ENCODE measurements at regions not wholly inside any gene's neighbourhood (a gene's known extent, or its start where the extent isn't known, plus 50 kb on each side); places are given as distances from the start of the nearest gene placed in this dataset.
"Not testable (repeated sequence)": the region's sequence is repeated elsewhere in the genome, so short reads cannot be mapped to it uniquely, and the experiment has no call there.

- H3K27ac ChIP-seq (ENCODE audit: low read length), result no peak overlapping the region
- H3K9me3 ChIP-seq (ENCODE audit: control insufficient read depth in 1 of 2, low read length in 2 of 2), result no peaks in the 10 kb centered on the region
- H3K27me3 ChIP-seq (ENCODE audit: low read depth, low read length), result no peaks in the 10 kb centered on the region
- H3K36me3 ChIP-seq (ENCODE audit: control insufficient read depth in 1 of 2, insufficient read depth in 2 of 2, low read length in 2 of 2), result no peaks in the 10 kb centered on the region
- no peak overlapping the region for H3K4me3 ChIP-seq (ENCODE audit: low read depth in 1 of 2, low read length in 2 of 2)
- no peaks in the 10 kb centered on the region for H3K4me1 ChIP-seq (ENCODE audit: control insufficient read depth in 1 of 2, insufficient read depth in 2 of 2, low read length in 2 of 2)
These were observed 1036.3 kb downstream of the TBL1XR1 start for GRCh38 chr3:176160997-176161396.

GRCh38 chr3:176159796-176160195, 1037.5 kb downstream of the TBL1XR1 start:
- Histone ChIP-seq H3K27me3 (ENCODE audit: low read depth, low read length) (no peaks in the 10 kb centered on the region), H3K4me3 (ENCODE audit: low read depth in 1 of 2, low read length in 2 of 2) (no peak overlapping the region), H3K27ac (ENCODE audit: low read length) (no peak overlapping the region), H3K4me1 (ENCODE audit: control insufficient read depth in 1 of 2, insufficient read depth in 2 of 2, low read length in 2 of 2) (no peaks in the 10 kb centered on the region), H3K9me3 (ENCODE audit: control insufficient read depth in 1 of 2, low read length in 2 of 2) (no peaks in the 10 kb centered on the region), H3K36me3 (ENCODE audit: control insufficient read depth in 1 of 2, insufficient read depth in 2 of 2, low read length in 2 of 2) (no peaks in the 10 kb centered on the region)

GRCh38 chr3:176155012-176155411, 1042.3 kb downstream of the TBL1XR1 start:
- Histone ChIP-seq H3K27ac (ENCODE audit: low read length) (no peak overlapping the region), H3K4me3 (ENCODE audit: low read depth in 1 of 2, low read length in 2 of 2) (no peak overlapping the region), H3K9me3 (ENCODE audit: control insufficient read depth in 1 of 2, low read length in 2 of 2) (no peaks in the 10 kb centered on the region), H3K27me3 (ENCODE audit: low read depth, low read length) (no peaks in the 10 kb centered on the region), H3K4me1 (ENCODE audit: control insufficient read depth in 1 of 2, insufficient read depth in 2 of 2, low read length in 2 of 2) (no peaks in the 10 kb centered on the region), H3K36me3 (ENCODE audit: control insufficient read depth in 1 of 2, insufficient read depth in 2 of 2, low read length in 2 of 2) (no peaks in the 10 kb centered on the region)

- no peak overlapping the region for H3K4me3 ChIP-seq (ENCODE audit: low read depth in 1 of 2, low read length in 2 of 2)
- no peaks in the 10 kb centered on the region for H3K4me1 ChIP-seq (ENCODE audit: control insufficient read depth in 1 of 2, insufficient read depth in 2 of 2, low read length in 2 of 2)
- H3K36me3 ChIP-seq (ENCODE audit: control insufficient read depth in 1 of 2, insufficient read depth in 2 of 2, low read length in 2 of 2), result no peaks in the 10 kb centered on the region
- no peaks in the 10 kb centered on the region for H3K27me3 ChIP-seq (ENCODE audit: low read depth, low read length)
- H3K9me3 ChIP-seq (ENCODE audit: control insufficient read depth in 1 of 2, low read length in 2 of 2), result no peaks in the 10 kb centered on the region
- H3K27ac ChIP-seq (ENCODE audit: low read length), result no peak overlapping the region
These were observed 1047.7 kb downstream of the TBL1XR1 start for GRCh38 chr3:176149567-176149966.

GRCh38 chr3:176147251-176147650, 1050.0 kb downstream of the TBL1XR1 start:
- Histone ChIP-seq H3K36me3 (ENCODE audit: control insufficient read depth in 1 of 2, insufficient read depth in 2 of 2, low read length in 2 of 2) (no peaks in the 10 kb centered on the region), H3K27me3 (ENCODE audit: low read depth, low read length) (no peaks in the 10 kb centered on the region), H3K4me1 (ENCODE audit: control insufficient read depth in 1 of 2, insufficient read depth in 2 of 2, low read length in 2 of 2) (no peaks in the 10 kb centered on the region), H3K27ac (ENCODE audit: low read length) (no peak overlapping the region), H3K4me3 (ENCODE audit: low read depth in 1 of 2, low read length in 2 of 2) (no peak overlapping the region), H3K9me3 (ENCODE audit: control insufficient read depth in 1 of 2, low read length in 2 of 2) (no peaks in the 10 kb centered on the region)

- no peak overlapping the region for H3K4me3 ChIP-seq (ENCODE audit: low read depth in 1 of 2, low read length in 2 of 2)
- H3K27me3 ChIP-seq (ENCODE audit: low read depth, low read length), result no peaks in the 10 kb centered on the region
- no peaks in the 10 kb centered on the region for H3K36me3 ChIP-seq (ENCODE audit: control insufficient read depth in 1 of 2, insufficient read depth in 2 of 2, low read length in 2 of 2)
- H3K27ac ChIP-seq (ENCODE audit: low read length), result no peak overlapping the region
- no peaks in the 10 kb centered on the region for H3K9me3 ChIP-seq (ENCODE audit: control insufficient read depth in 1 of 2, low read length in 2 of 2)
- no peaks in the 10 kb centered on the region for H3K4me1 ChIP-seq (ENCODE audit: control insufficient read depth in 1 of 2, insufficient read depth in 2 of 2, low read length in 2 of 2)
These were observed 1055.4 kb downstream of the TBL1XR1 start for GRCh38 chr3:176141837-176142236.

GRCh38 chr3:176120507-176120906, 1076.8 kb downstream of the TBL1XR1 start:
- H3K4me1 ChIP-seq (ENCODE audit: control insufficient read depth in 1 of 2, insufficient read depth in 2 of 2, low read length in 2 of 2), result no peaks in the 10 kb centered on the region
- no peaks in the 10 kb centered on the region for H3K36me3 ChIP-seq (ENCODE audit: control insufficient read depth in 1 of 2, insufficient read depth in 2 of 2, low read length in 2 of 2)
- no peaks in the 10 kb centered on the region for H3K27me3 ChIP-seq (ENCODE audit: low read depth, low read length)
- no peak overlapping the region for H3K27ac ChIP-seq (ENCODE audit: low read length)
- no peaks in the 10 kb centered on the region for H3K9me3 ChIP-seq (ENCODE audit: control insufficient read depth in 1 of 2, low read length in 2 of 2)
- H3K4me3 ChIP-seq (ENCODE audit: low read depth in 1 of 2, low read length in 2 of 2), result no peak overlapping the region

- no peaks in the 10 kb centered on the region for H3K27me3 ChIP-seq (ENCODE audit: low read depth, low read length)
- no peak overlapping the region for H3K4me3 ChIP-seq (ENCODE audit: low read depth in 1 of 2, low read length in 2 of 2)
- H3K9me3 ChIP-seq (ENCODE audit: control insufficient read depth in 1 of 2, low read length in 2 of 2), result no peaks in the 10 kb centered on the region
- no peak overlapping the region for H3K27ac ChIP-seq (ENCODE audit: low read length)
- no peaks in the 10 kb centered on the region for H3K4me1 ChIP-seq (ENCODE audit: control insufficient read depth in 1 of 2, insufficient read depth in 2 of 2, low read length in 2 of 2)
- no peaks in the 10 kb centered on the region for H3K36me3 ChIP-seq (ENCODE audit: control insufficient read depth in 1 of 2, insufficient read depth in 2 of 2, low read length in 2 of 2)
These were observed 1077.5 kb downstream of the TBL1XR1 start for GRCh38 chr3:176119826-176120225.

- H3K27me3 ChIP-seq (ENCODE audit: low read depth, low read length), result no peaks in the 10 kb centered on the region
- H3K4me3 ChIP-seq (ENCODE audit: low read depth in 1 of 2, low read length in 2 of 2), result no peak overlapping the region
- no peaks in the 10 kb centered on the region for H3K36me3 ChIP-seq (ENCODE audit: control insufficient read depth in 1 of 2, insufficient read depth in 2 of 2, low read length in 2 of 2)
- no peaks in the 10 kb centered on the region for H3K4me1 ChIP-seq (ENCODE audit: control insufficient read depth in 1 of 2, insufficient read depth in 2 of 2, low read length in 2 of 2)
- peaks cover 0 to 3% of the 10 kb centered on the region in 2 donors for H3K9me3 ChIP-seq (ENCODE audit: control insufficient read depth in 1 of 2, low read length in 2 of 2)
- no peak overlapping the region for H3K27ac ChIP-seq (ENCODE audit: low read length)
These were observed 1090.9 kb downstream of the TBL1XR1 start for GRCh38 chr3:176106380-176106779.

GRCh38 chr3:176097027-176097426, 1100.3 kb downstream of the TBL1XR1 start:
- Histone ChIP-seq H3K9me3 (ENCODE audit: control insufficient read depth in 1 of 2, low read length in 2 of 2) (no peaks in the 10 kb centered on the region), H3K4me1 (ENCODE audit: control insufficient read depth in 1 of 2, insufficient read depth in 2 of 2, low read length in 2 of 2) (no peaks in the 10 kb centered on the region), H3K27ac (ENCODE audit: low read length) (no peak overlapping the region), H3K27me3 (ENCODE audit: low read depth, low read length) (no peaks in the 10 kb centered on the region), H3K36me3 (ENCODE audit: control insufficient read depth in 1 of 2, insufficient read depth in 2 of 2, low read length in 2 of 2) (no peaks in the 10 kb centered on the region), H3K4me3 (ENCODE audit: low read depth in 1 of 2, low read length in 2 of 2) (no peak overlapping the region)

- H3K27ac ChIP-seq (ENCODE audit: low read length); H3K4me1 ChIP-seq (ENCODE audit: control insufficient read depth in 1 of 2, insufficient read depth in 2 of 2, low read length in 2 of 2); H3K4me3 ChIP-seq (ENCODE audit: low read depth in 1 of 2, low read length in 2 of 2); H3K27me3 ChIP-seq (ENCODE audit: low read depth, low read length); H3K36me3 ChIP-seq (ENCODE audit: control insufficient read depth in 1 of 2, insufficient read depth in 2 of 2, low read length in 2 of 2); H3K9me3 ChIP-seq (ENCODE audit: control insufficient read depth in 1 of 2, low read length in 2 of 2): not testable (repeated sequence)
These were observed 1103.4 kb downstream of the TBL1XR1 start for GRCh38 chr3:176093892-176094291.

GRCh38 chr3:176090727-176091126, 1106.6 kb downstream of the TBL1XR1 start:
- H3K36me3 ChIP-seq (ENCODE audit: control insufficient read depth in 1 of 2, insufficient read depth in 2 of 2, low read length in 2 of 2), result no peaks in the 10 kb centered on the region
- H3K9me3 ChIP-seq (ENCODE audit: control insufficient read depth in 1 of 2, low read length in 2 of 2), result no peaks in the 10 kb centered on the region
- no peak overlapping the region for H3K27ac ChIP-seq (ENCODE audit: low read length)
- H3K4me3 ChIP-seq (ENCODE audit: low read depth in 1 of 2, low read length in 2 of 2), result no peak overlapping the region
- no peaks in the 10 kb centered on the region for H3K27me3 ChIP-seq (ENCODE audit: low read depth, low read length)
- H3K4me1 ChIP-seq (ENCODE audit: control insufficient read depth in 1 of 2, insufficient read depth in 2 of 2, low read length in 2 of 2), result no peaks in the 10 kb centered on the region

Measured in muscle layer of duodenum (tissue), 2 donors.